Stimulated activated CD8-positive, alpha-beta memory T cell treated with anti-CD3 and anti-CD28 coated beads, Interleukin-15, amount 100 ng/mL, for 48 hours (primary cell): ENCODE measurements at regions not wholly inside any gene's neighbourhood (a gene's known extent, or its start where the extent isn't known, plus 50 kb on each side); places are given as distances from the start of the nearest gene placed in this dataset.
"Not testable (repeated sequence)": the region's sequence is repeated elsewhere in the genome, so short reads cannot be mapped to it uniquely, and the experiment has no call there.

Experiments
- DNase-seq, 2 donors: peaks; one replicate each; pipeline ENCODE4 v3.0.0-alpha.2; 2020; ENCODE audit warnings: low read depth in 2 of 2

DNA sequence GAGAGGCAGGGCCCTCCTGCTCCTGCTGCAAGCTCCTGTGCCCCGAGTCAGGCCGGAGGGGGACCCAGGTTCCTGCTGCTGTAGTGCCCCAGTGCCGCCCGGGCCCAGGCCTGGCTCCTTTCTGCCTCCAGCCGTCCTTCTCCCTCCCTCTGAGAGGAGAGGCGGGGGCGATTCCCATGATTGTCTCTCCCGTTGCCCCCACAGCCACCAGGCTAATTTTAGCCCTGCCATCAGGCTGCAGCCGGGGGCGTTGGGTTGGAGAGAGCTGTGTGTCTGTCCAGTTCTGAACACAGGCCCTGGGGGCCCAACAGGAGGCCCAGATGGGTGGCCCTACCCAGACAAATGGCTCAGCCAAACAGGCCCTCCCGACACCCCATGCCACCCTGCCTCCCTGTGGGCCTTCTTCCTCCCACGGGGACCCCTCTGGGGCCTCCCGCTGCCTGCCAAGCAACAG lies 214.8 kb downstream of the TBC1D2B start:
- no peak for DNase-seq

DNA sequence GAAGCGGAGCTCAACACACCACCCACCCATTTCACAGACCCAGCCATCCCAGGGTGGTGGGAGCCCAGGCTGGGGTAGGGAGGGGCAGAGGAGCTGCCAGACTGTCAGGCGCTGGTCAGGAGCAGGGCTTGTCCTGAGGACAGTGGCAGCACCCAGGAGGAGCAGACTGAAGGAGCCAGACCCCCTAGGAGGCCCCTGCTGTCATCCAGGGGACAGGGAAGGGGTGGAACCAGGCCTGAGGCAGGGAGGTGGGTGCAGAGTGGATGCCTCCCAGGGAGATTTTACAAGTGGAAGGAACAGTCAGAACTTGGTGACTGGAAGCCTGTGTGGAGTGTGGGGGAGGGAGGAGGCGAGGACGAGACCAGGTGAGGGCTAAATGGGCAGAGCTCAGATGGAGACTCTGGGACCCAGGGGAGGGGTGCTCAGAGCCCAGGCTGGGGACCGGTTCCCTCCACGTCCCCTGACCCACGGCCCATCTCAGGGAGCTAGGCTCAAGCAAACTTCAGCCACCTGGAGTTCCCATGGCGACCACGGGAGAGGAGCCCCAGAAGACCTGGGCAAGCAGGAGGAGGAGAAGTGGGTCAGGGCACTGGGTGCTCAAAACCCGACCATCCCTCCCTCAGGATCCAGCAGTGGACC lies 215.4 kb downstream of the TBC1D2B start:
- DNase-seq = not testable (repeated sequence)

DNA sequence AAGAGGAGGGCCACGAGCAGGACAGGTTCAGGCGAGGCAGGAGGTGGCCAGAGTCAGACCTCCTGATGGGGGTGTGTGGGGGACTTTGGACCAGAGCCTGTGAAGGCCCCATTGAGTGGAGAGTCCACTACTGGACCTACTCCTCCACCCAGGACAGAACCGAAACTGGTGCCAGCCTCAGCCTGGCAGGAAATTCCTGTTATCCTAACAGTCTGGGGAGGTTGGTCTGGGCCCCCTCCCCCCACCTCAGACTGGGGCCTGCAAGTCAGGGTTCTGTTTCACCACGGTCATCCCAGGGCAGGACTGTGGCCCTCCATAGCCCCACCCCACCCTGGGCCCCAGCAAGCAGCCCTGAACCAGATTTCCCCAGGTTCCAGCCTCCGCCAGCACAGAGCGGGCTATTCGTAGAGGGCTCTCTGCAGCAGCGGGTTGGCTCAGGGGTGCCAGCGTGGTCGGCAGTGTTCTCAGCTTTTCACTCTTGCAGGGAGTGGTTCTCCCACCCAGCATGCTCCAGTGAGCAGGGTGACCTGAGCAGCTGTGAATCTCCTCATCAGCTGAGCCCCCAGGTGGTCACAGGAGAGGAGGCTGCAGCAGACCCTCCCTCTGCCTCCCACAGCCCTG lies 217.3 kb downstream of the TBC1D2B start:
- DNase-seq = no peak

DNA sequence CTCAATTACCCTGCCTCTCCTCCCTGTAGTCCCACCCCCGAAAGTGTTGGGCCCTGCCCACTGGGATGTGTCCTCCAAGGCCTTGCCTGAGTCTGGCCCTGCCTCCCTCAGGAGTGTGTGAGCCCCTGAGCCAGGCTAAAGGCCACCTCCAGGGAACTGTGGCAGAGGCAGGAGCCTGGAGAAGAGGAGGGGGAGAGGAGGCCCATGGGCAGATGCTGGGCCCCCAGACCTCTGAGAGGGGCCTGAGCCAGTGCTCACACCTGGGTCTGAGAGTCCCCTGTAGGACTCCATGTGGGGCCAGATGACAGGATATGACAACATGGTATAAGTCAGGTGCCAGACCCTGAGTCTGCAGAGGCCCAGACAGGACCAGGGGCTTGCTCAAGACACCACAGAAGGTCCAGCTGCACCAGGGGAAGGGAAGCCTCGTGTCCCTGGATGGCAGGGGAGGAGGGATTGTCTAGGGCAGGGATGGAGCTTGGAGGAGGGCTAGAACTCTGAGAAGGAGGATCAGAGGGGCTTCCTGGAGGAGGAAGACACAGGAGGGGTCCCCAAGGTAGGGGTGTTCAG lies 217.9 kb downstream of the TBC1D2B start:
- no peak for DNase-seq

DNA sequence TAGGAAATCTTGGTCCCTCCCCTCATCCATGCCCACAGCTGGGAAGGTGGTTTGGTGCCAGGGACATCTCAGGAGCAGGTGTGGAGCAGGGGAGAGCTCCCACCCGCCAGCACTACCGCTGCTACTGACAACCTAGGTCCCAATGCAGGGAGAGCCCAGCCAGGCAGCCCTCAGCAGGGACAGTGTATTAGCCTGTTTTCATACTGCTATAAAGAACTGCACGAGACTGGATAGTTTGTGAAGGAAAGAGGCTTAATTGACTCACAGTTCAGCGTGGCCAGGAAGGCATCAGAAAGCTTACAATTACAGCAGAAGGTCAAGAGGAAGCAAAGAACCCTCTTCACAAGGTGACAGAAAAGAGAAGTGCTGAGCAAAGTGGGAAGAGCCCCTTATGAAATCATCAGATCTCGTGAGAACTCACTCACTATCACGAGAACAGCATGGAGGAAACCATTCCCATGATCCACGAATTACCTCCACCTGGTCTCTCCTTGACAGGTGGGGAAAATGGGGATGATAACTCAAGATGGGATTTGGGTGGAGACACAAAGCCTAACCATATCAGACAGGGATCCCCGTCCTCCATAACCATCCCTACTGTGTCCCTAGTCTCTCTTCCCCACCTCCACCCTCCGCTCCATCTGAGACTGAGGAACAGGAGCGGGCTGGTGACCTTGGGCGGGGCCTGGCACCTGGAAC lies 218.6 kb downstream of the TBC1D2B start:
- no peak for DNase-seq

DNA sequence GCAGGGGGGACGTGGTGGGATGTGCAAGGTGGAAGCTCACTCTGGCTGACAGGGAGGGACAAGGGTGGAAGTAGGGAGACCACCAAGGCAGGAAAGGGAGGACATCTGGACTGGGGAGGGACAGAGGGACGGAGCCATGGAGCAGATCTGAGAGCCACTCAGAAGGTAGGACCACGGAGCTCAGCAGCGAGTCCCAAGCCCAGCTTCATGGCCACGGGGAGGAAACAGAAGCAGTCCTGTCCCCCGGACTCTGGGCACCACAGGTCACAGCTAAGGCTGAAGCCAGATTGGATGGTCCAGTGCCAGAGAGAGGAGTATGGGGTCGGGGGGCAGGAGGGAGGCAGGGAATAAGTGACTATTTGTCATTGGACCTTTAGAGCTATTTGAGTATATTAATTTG lies 220.1 kb downstream of the TBC1D2B start:
- no peak for DNase-seq

DNA sequence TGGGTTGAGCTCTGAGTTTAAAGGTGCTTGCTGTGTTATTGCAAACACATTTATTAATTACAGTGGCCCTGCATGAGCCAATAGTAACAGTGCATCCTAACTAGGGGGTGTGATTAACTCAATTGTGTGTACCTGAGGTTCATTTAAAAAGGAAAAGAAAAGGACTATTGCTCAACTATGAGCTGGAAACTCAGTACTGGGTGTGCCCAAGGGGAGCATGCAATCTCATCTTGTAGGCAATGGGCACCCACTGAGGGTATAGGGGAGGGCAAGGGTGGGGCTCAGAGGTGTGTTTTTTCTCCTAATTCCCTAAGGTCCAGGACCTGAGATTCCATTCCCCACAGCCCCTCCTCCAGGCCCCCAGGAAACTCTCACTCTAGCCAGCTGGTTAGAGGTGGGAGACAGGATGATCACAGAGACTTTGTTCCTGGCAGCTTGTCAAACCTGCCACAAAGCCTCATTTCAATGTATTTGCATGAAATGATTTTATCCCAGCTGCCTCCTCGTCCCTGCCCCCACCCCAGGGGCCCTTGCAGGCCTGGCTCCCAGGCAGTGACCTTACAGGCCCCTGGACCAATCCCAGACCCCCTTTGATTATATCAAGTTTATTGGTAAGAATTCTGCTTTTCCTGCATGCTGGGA lies 220.7 kb downstream of the TBC1D2B start:
- no peak for DNase-seq

DNA sequence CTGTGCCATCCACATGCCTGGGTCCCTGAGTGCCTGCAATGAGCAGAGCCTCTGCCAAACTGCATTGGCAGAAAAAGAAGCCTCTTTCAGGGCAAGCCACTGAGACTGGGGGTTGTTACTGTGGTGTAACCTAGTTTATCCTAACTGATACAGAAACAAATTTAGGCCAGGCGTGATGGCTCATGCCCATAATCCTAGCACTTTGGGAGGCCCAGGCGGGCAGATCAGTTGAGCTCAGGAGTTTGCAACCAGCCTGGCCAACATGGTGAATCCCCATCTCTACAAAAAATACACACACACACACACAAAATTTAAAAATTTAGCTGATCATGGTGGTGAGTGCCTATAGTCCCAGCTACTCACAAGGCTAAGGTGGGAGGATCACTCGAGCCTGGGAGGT lies 221.6 kb downstream of the TBC1D2B start:
- no peak for DNase-seq

DNA sequence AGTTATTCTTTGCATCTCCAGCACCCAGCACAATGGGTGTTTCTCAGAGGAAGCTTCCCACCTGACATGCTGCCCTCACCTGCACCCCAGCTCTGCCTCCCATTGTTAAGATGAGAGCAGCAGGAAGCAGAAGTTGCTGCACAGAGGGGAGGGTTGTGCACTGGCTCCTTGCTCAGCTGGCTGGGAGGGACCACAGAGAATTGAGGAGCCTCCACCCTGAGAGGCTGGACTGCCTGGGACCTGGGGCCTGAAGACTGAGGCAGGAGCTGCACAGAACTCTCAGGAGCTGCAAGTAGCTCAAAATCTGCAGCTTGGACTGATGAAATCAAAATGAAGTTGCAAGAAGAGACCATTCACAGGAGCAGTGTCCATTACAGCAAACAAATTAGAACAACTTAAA lies 222.3 kb upstream of the LINGO1 start:
- no peak for DNase-seq

DNA sequence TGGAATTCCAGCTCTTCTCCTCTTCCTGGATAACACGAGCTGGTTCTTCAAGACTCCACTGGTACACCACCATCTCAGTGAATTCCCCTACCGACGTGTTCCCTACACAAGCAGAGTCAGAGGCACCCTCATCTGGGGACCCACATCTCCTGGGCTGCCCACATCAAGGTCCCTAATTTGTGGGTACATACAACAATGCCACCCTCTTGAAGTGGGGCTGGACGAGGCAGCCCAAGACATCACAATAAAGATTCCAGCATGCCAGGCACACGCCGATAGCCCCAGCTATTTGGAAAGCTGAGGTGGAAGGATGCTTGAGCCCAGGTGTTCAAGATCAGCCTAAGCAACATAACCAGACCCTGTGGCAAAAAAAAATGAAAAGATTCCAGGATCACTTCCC lies 221.2 kb upstream of the LINGO1 start:
- DNase-seq = no peak

DNA sequence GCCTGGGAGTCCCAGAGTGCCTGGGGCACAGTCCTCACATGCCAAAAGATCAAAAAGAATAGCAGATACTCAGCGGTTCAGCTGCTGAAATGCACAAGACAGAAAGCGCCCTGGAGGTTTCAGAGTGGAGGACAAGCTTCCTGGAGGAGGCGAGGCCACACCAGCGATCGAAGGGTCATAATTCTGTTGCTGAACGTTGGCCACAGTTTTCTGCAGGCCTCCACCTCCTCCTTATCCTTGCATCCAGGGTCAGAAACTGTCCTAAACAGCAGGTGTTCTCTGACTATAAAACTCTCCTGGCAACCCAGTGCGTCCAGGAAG lies 220.3 kb upstream of the LINGO1 start:
- DNase-seq = no peak

DNA sequence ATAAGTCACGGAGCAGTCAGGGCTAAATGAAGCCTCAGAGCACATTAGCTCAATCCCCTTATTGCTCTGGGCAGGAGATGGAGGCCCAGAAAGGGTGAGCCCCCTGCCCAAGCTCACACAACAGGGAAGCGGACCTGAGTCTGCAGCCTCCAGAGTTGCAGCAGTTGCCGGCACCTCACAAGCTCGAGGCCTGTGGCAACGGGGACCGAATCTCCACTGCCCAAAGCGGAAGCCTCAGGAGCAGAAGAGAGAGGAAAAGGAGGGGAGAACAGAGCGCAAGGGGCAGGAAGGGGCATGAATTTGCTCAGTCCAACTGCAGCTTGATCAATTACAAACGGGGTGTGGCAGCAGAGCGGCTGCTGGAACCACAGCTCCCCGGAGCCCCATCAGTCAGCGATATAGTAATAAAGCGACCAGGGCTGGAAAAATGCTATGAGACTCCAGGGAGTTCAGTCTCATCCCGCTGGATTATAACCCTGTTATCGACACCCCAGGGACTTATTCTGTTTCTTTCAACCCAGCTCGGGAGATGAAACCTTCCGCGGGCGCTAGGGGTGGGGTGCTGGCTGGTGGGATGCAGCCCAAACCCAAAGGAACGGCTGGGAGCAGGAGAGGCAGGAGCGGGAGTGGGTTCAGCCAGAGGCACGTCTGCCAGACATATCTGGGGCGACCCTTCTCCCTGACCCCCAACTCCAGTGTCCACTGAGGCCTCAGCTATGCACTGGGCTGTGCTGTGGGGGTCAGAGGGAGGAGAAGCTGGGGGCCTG lies 219.7 kb upstream of the LINGO1 start:
- no peak for DNase-seq

DNA sequence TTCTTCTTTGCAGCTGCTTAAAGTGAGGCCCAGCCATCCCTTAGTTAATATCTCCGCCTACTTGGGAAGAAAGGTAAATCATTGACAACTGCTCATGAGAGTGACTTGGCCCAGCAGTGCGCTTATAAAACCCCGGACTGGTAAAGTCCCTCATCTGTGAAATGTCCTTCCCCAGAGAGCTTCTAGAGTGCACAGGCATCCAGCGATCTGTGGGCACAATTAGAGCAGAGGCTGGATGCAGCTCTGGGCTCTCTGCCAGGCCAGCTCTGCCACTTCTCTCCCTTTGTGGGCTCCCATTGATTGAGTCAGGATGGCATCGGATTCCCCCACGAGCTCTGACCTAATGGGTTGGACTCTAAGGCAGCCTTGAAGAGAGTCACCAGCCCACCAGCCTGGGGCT lies 219.0 kb upstream of the LINGO1 start:
- no peak for DNase-seq

DNA sequence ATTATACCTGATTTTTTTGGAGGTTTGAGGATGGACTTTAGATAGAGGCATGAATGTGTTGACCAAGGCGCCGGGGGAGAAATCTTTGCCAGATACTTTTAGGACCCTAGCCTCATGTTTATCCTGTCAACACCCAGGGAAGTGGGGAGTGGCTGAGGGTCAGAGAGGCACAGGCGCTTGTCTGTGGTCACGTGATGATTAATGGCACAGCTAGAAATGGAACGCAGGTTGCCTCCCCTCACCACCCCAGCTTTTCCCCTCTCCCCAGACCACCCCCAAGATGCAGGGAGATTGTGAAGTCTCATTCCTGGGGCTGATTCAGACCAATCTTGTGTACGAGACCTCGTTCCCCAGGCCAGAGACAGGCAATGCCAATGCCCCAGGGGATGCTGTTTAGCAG lies 218.4 kb upstream of the LINGO1 start:
- no peak for DNase-seq

DNA sequence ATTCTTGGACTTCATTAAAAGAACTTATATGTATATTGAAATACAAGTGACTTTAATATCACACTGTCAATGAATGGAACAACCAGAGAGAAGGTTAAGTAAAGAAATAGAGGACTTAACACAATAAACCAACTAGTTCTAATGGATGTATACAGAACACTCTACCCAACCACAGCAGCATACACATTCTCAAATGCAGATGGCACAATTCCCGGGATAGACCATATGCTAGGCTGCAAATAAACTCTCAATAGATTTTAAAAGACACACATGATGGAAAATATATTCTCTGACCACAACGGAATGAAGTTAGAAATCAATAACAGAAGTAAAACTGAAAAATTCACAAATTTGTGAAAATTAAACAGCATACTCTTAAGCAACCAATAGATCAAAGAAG lies 214.3 kb upstream of the LINGO1 start:
- DNase-seq = no peak

DNA sequence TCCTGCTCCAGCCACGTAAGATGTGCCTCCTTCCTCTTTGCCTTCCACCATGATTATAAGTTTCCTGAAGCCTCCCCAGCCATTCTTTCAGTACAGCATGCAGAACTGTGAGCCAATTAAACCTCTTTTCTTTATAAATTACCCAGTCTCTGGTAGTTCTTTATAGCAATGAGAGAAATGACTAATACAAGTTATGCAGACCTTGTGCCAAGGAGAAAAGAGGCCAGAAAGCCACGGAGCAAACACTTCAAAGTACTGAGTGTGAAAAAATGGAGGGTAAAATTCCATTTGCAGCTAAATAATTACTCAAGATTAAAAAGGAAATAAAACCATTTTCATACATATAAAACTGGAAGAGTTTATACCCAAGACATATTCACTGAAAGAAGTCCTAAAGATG lies 213.6 kb upstream of the LINGO1 start:
- DNase-seq = no peak

DNA sequence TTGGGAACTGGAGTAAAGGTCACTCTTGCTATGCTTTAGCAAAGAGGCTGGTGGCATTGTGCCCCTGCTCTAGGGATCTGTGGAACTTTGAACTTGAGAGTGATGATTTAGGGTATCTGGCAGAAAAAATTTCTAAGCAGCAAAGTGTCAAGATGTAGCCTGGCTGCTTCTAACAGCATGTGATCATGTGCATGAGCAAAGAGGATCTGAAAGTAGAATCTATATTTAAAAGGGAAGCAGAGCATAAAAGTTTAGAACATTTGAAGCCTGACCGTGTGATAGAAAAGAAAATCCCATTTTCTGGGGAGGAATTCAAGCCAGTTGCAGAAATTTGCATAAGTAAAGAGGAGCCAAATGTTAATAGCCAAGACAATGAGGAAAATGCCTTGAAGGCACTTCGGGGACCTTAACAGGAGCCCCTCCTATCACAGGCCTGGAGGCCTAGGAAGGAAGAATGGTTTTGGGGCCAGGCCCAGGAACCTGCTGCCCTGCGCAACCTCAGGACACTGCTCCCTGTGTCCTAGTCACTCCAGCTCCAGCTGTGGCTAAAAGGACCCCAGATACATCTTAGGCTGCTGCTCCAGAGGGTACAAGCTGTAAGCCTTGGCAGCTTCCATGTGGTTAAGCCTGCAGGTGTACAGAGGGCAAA lies 212.2 kb upstream of the LINGO1 start:
- no peak for DNase-seq

DNA sequence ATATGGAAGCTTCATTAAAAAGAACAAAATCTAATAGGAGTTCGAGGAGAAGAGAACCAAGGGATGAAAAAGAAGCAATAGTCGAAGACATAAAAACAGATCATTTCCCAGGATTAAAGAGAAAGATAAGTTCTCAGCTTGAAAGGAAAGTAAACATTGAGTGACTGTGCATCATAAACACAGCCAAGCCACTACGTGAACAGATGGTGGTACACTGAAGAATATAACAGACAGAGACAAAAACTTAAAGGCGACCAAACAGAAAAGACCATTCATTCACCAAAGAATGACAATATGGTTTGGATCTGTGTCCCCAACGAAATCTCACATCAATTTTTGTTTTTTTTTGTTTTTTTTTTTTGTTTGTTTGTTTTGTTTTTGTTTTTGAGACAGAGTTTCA lies 210.8 kb upstream of the LINGO1 start:
- DNase-seq = no peak

DNA sequence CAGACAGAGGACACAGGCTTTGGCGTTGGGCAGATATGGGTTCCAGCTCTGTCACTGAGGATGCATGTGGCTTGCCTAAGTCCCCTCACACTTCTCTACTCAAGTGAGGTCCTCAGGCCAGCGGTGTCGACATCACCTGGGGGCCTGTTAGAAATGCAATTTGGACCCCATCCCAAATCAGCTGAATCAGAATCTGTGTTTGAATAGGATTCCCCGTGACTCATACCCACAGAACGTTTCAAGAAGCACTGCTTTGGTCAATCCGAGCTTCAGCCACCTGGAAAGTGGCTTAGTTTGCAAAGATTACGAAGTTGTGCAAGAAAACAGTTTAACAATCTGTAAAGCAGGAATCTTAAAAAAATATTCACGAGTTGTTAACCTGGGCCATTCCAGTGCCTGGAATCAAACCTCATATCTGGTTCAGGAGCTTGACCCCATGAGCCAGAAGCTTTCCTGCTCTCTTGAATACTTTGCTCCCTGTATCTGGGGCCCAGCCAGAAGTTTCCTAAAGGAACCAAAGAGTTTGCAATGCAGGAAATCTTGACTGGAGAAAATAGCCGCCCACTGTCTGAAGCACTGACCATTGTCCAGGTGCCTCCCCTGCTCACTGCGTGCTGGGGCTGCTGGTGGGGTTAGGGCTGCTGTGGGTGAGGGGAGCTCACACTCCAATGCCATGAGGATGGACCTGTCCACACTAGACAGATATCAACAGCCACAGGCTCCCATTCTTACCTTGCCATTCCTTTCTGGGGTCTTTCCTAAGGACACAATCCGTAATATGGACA lies 208.5 kb upstream of the LINGO1 start:
- DNase-seq = no peak
